Endothelial cell of umbilical vein (primary cell): ENCODE measurements at regions not wholly inside any gene's neighbourhood (a gene's known extent, or its start where the extent isn't known, plus 50 kb on each side); places are given as distances from the start of the nearest gene placed in this dataset.

ENCODE experiments used
- BruUV-seq: library from RNA; stranded (reverse); fragments of 400-500 nt; replicated peaks from 2 replicates; lab custom pipeline; 2021; lab: Mats Ljungman, UMichigan
- CTCF ChIA-PET: fragments of 300-600, 350-600 bp; sonication (Branson Sonifier 250); formaldehyde crosslinking; loops from one replicate; lab custom pipeline; 2021; ENCODE audit warnings: antibody characterized with exemption, inconsistent platforms; lab: Charles Lee
- POLR2A ChIA-PET: fragments of 300-600, 350-600 bp; sonication (Branson Sonifier 250); formaldehyde crosslinking; loops from one replicate; lab custom pipeline; 2021; ENCODE audit warnings: antibody characterized with exemption, inconsistent platforms; lab: Charles Lee
- DNase-seq: peaks from one replicate; pipeline ENCODE4 v3.0.0-alpha.2; 2011; ENCODE audit warnings: low read depth, low spot score
- FAIRE-seq: peaks from 2 replicates; lab custom pipeline; 2011; peaks lifted over from hg19 to GRCh38; lab: Jason Lieb, UNC
- H2AFZ ChIP-seq: 2 replicates; pipeline ENCODE4 v1.6.0; 2012; ENCODE audit warnings: low read depth, low read length, control low read depth, inconsistent platforms
- H3K27ac ChIP-seq: 2 replicates; pipeline ENCODE4 v1.5.1; 2011; ENCODE audit warnings: low read depth, mild to moderate bottlenecking, control low read depth, low read length, moderate library complexity; ENCODE audit not compliant: insufficient read depth
- H3K27me3 ChIP-seq, 2 experiments: 2 replicates each; pipeline versions ENCODE4 v1.6.0 to v1.6.1; 2011; ENCODE audit warnings: low read length in 2 of 2, mixed read lengths in 1 of 2; ENCODE audit not compliant: control insufficient read depth in 2 of 2, insufficient read depth in 2 of 2
- H3K36me3 ChIP-seq, 2 experiments: 2 replicates in 1 of 2; 3 replicates in 1 of 2; pipeline ENCODE4 v1.5.1; 2011; ENCODE audit warnings: low read length in 2 of 2, mild to moderate bottlenecking in 1 of 2, moderate library complexity in 1 of 2; ENCODE audit not compliant: control insufficient read depth in 2 of 2, insufficient read depth in 2 of 2; ENCODE audit errors: extremely low read depth in 1 of 2
- H3K4me1 ChIP-seq: 3 replicates; pipeline ENCODE4 v1.5.1; 2011; ENCODE audit warnings: mild to moderate bottlenecking, low read length; ENCODE audit not compliant: control insufficient read depth, insufficient read depth; ENCODE audit errors: extremely low read depth
- H3K4me2 ChIP-seq: 2 replicates; pipeline ENCODE4 v1.6.1; 2011; ENCODE audit warnings: low read length, control low read depth, mixed read lengths; ENCODE audit not compliant: insufficient read depth
- H3K4me3 ChIP-seq, 3 experiments: fragments of 200-600 bp in 1 of 3; sonication (generic), shearing (Covaris generic) in 1 of 3; replicated peaks in 1 of 3; 2 replicates each; pipeline ENCODE4 v1.5.1; 2011 to 2016; ENCODE audit warnings: control low read depth in 3 of 3, low read length in 3 of 3, mild to moderate bottlenecking in 2 of 3, inconsistent platforms in 1 of 3, low read depth in 1 of 3, moderate library complexity in 1 of 3; ENCODE audit not compliant: insufficient read depth in 1 of 3
- H3K79me2 ChIP-seq: 2 replicates; pipeline ENCODE4 v1.6.0; 2012; ENCODE audit warnings: low read length, inconsistent platforms; ENCODE audit not compliant: control insufficient read depth, insufficient read depth
- H3K9ac ChIP-seq: replicated peaks from 2 replicates; pipeline ENCODE3; 2011; ENCODE audit warnings: low read length, control low read depth; ENCODE audit not compliant: insufficient read depth; ENCODE audit errors: extremely low read depth
- H3K9me1 ChIP-seq: replicated peaks from 3 replicates; pipeline ENCODE4 v1.6.0; 2011; ENCODE audit warnings: mild to moderate bottlenecking, low read length; ENCODE audit not compliant: control insufficient read depth, insufficient read depth; ENCODE audit errors: extremely low read depth
- H3K9me3 ChIP-seq: replicated peaks from 2 replicates; pipeline ENCODE4 v1.5.1; 2012; ENCODE audit warnings: low read length, inconsistent platforms; ENCODE audit not compliant: control insufficient read depth, insufficient read depth
- H4K20me1 ChIP-seq: replicated peaks from 2 replicates; pipeline ENCODE3; 2011; ENCODE audit warnings: mild to moderate bottlenecking, low read length; ENCODE audit not compliant: control insufficient read depth, insufficient read depth; ENCODE audit errors: extremely low read depth
- EZH2 ChIP-seq: IDR thresholded peaks from 2 replicates; pipeline ENCODE4 v1.6.1; 2012; ENCODE audit warnings: borderline replicate concordance, low read depth, mild to moderate bottlenecking, moderate library complexity, low read length, inconsistent platforms; ENCODE audit not compliant: severe bottlenecking
- FOS ChIP-seq: IDR thresholded peaks from 2 replicates; pipeline ENCODE4 v1.6.1; 2011; ENCODE audit warnings: mild to moderate bottlenecking, low read length, moderate library complexity, borderline replicate concordance; ENCODE audit not compliant: insufficient read depth
- GATA2 ChIP-seq: IDR thresholded peaks from 2 replicates; pipeline ENCODE4 v1.7.0; 2011; ENCODE audit warnings: low read depth, mild to moderate bottlenecking, moderate library complexity, mixed read lengths, low read length; ENCODE audit not compliant: insufficient read length, insufficient read depth
- JUN ChIP-seq: IDR thresholded peaks from 2 replicates; pipeline ENCODE4 v1.6.1; 2011; ENCODE audit warnings: borderline replicate concordance, low read depth; ENCODE audit not compliant: insufficient read length, insufficient read depth
- MYC ChIP-seq: IDR thresholded peaks from one replicate; pipeline ENCODE4 v1.6.1; 2011; ENCODE audit warnings: mild to moderate bottlenecking, low read depth, low read length
- POLR2A ChIP-seq: IDR thresholded peaks from 2 replicates; pipeline ENCODE4 v1.6.1; 2012; ENCODE audit warnings: low read depth, mild to moderate bottlenecking, control low read depth, low read length
- POLR2AphosphoS5 ChIP-seq: IDR thresholded peaks from 2 replicates; pipeline ENCODE4 v1.6.1; 2012; ENCODE audit warnings: low read depth, mild to moderate bottlenecking, control low read depth, low read length, moderate library complexity; ENCODE audit not compliant: insufficient read depth
- dilution Hi-C: fragments of 300-500 bp; cut with MboI; formaldehyde crosslinking; loops from one replicate; pipeline ENCODE4 v1.15.0; 2019; ENCODE audit warnings: low sequenced_read_pairs; ENCODE audit not compliant: extremely low pct_ligation_motif_present
- intact Hi-C: fragments of 100-400 bp; cut with micrococcal nuclease; formaldehyde crosslinking; loops from one replicate; pipeline ENCODE4 v1.10.0; 2022
- TF ChIP-seq, protein P1 (sequence below): IDR thresholded peaks from 2 replicates; pipeline ENCODE4 v1.6.1; 2011; ENCODE audit not compliant: insufficient read depth, insufficient read length
- TF ChIP-seq, protein P2 (sequence below), 2 donors: IDR thresholded peaks; 1 replicate in 1 of 2; 2 replicates in 1 of 2; pipeline ENCODE4 v1.5.1; 2011; ENCODE audit warnings: low read length in 2 of 2, mild to moderate bottlenecking in 2 of 2, moderate library complexity in 2 of 2, control low read depth in 1 of 2, inconsistent platforms in 1 of 2, low read depth in 1 of 2; ENCODE audit not compliant: insufficient read depth in 1 of 2; ENCODE audit errors: extremely low read depth in 1 of 2

DNA sequence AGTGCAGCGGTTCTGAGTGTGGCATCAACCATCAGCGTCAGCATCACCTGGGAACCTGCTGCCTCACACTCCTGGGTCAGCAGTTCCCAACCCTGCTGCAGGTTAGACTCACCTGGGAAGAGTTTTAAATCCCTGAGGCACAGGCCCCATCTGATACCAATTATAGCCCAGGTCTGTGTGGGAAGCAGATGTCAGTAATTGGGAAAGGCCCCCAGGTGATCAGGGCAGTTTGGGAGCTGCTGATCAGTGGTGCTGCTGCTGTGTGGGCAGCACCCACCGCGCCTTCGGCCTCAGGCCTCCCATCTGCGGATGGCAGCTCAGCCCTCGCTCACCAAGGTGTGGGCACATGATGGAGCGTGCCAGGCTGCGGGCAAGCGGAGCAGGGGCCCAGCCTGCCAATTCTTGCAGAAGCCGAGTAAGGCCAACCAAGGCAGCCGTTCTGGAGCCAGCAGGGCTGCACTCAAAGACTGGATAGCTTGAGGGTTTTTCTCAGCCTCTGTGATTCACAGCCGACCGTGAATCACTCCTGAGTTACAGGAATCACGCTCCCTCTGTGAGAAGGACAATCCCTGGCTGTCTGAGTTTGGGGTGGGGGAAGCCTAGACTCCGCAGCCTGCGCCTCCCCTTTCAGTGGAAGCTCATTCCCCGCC lies 155.6 kb upstream of the SFSWAP start:
- intact Hi-C loops = no loop called here
- TF ChIP-seq MYC = no peak
- TF ChIP-seq POLR2AphosphoS5 = no peak
- no peak for TF ChIP-seq POLR2A

DNA sequence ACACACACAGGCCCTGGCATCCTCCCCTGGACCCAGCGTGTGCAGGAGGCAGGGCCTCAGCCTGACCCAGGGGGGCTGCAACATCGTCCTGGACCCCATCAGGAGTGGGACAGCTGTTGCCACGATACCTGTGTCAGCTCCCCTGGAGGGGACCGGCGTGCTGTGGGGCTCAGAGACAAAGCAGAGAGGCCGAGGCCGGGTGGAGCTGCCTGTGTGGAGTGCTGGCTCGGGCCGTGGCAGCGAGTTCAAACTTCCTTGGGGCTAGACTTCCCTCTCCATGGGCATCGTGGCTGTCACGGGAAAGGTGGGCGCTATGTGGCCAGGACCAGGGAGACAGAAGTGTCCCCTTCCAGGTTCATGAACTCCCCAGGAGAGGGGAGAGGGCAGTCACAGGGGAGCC lies 155.0 kb upstream of the SFSWAP start:
- no peaks in the 10 kb centered on the region for H3K27me3 ChIP-seq
- H3K79me2 ChIP-seq = no peaks in the 10 kb centered on the region
- no peaks in the 10 kb centered on the region for H3K4me1 ChIP-seq
- H3K9me3 ChIP-seq = no peaks in the 10 kb centered on the region
- POLR2A ChIA-PET = no interaction called here
- BruUV-seq = no TSS peak
- no peak for TF ChIP-seq EZH2
- no peak for TF ChIP-seq POLR2A
- TF ChIP-seq MYC = no peak
- TF ChIP-seq GATA2 = no peak
- no peak for TF ChIP-seq JUN
- TF ChIP-seq FOS = no peak
- TF ChIP-seq, protein P1, sequence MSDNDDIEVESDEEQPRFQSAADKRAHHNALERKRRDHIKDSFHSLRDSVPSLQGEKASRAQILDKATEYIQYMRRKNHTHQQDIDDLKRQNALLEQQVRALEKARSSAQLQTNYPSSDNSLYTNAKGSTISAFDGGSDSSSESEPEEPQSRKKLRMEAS = no peak
- TF ChIP-seq, protein P2, sequence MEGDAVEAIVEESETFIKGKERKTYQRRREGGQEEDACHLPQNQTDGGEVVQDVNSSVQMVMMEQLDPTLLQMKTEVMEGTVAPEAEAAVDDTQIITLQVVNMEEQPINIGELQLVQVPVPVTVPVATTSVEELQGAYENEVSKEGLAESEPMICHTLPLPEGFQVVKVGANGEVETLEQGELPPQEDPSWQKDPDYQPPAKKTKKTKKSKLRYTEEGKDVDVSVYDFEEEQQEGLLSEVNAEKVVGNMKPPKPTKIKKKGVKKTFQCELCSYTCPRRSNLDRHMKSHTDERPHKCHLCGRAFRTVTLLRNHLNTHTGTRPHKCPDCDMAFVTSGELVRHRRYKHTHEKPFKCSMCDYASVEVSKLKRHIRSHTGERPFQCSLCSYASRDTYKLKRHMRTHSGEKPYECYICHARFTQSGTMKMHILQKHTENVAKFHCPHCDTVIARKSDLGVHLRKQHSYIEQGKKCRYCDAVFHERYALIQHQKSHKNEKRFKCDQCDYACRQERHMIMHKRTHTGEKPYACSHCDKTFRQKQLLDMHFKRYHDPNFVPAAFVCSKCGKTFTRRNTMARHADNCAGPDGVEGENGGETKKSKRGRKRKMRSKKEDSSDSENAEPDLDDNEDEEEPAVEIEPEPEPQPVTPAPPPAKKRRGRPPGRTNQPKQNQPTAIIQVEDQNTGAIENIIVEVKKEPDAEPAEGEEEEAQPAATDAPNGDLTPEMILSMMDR (IDR thresholded peaks at IDR 0.05; ENCODE audit: extremely low read depth in 1 of 2, insufficient read depth in 1 of 2, low read depth in 1 of 2, low read length in 2 of 2) = no peak
- no peak for TF ChIP-seq POLR2AphosphoS5
- no peak overlapping the region for H3K27ac ChIP-seq
- H2AFZ ChIP-seq = no peak overlapping the region
- H3K4me3 ChIP-seq = no peak overlapping the region
- H3K9me1 ChIP-seq = no peaks in the 10 kb centered on the region
- dilution Hi-C loops (no loop called here), intact Hi-C loops (no loop called here)
- H3K4me2 ChIP-seq = no peak overlapping the region
- DNase-seq = no peak
- no peak for FAIRE-seq
- CTCF ChIA-PET = no interaction called here
- H3K36me3 ChIP-seq = no peaks in the 10 kb centered on the region
- H4K20me1 ChIP-seq = no peaks in the 10 kb centered on the region
- no peak overlapping the region for H3K9ac ChIP-seq

More for the DNA sequence above, 155.6 kb upstream of the SFSWAP start:
- BruUV-seq = no TSS peak
- H3K4me2 ChIP-seq = no peak overlapping the region
- no peak overlapping the region for H3K4me3 ChIP-seq
- no peaks in the 10 kb centered on the region for H3K79me2 ChIP-seq
- H3K27me3 ChIP-seq = no peaks in the 10 kb centered on the region
- H3K9ac ChIP-seq = no peak overlapping the region
- no peaks in the 10 kb centered on the region for H3K9me3 ChIP-seq
- FAIRE-seq (no peak), DNase-seq (no peak)
- H3K36me3 ChIP-seq = no peaks in the 10 kb centered on the region
- dilution Hi-C loops = no loop called here
- H4K20me1 ChIP-seq = no peaks in the 10 kb centered on the region
- no peaks in the 10 kb centered on the region for H3K4me1 ChIP-seq
- no peak overlapping the region for H2AFZ ChIP-seq
- ChIA-PET POLR2A (no interaction called here), CTCF (no interaction called here)
- H3K27ac ChIP-seq = no peak overlapping the region
- no peaks in the 10 kb centered on the region for H3K9me1 ChIP-seq
